ENCODE measurements at regions not wholly inside any gene's neighbourhood (a gene's known extent, or its start where the extent isn't known, plus 50 kb on each side); places are given as distances from the start of the nearest gene placed in this dataset.

- Histone ChIP-seq H3K9me3 (ENCODE audit: control insufficient read depth in 2 of 3, low read length in 3 of 3) (no peaks in the 10 kb centered on the region), H3K36me3 (ENCODE audit: control insufficient read depth in 2 of 3, insufficient read depth in 3 of 3, low read length in 3 of 3) (no peaks in the 10 kb centered on the region), H3K4me1 (ENCODE audit: control insufficient read depth in 2 of 2, insufficient read depth in 2 of 2, low read length in 2 of 2) (no peaks in the 10 kb centered on the region), H3K4me3 (ENCODE audit: low read length) (no peak overlapping the region), H3K27ac (ENCODE audit: low read depth, low read length) (no peak overlapping the region), H3K27me3 (ENCODE audit: control insufficient read depth in 2 of 2, insufficient read depth in 2 of 2, low read length in 2 of 2) (no peaks in the 10 kb centered on the region)
- peaks cover 0 to 20% (median under 1%) of the 10 kb centered on the region in 5 donors for H3K27me3 Mint-ChIP-seq
- intact Hi-C loops (cut with micrococcal nuclease): no loop called here
- no peak overlapping the region for H3K27ac Mint-ChIP-seq
- H3K36me3 Mint-ChIP-seq: peaks cover 0 to 3% (median 0%) of the 10 kb centered on the region in 5 donors
- peaks cover 0 to 7% (median 1%) of the 10 kb centered on the region in 11 donors for H3K9me3 Mint-ChIP-seq
- H3K4me1 Mint-ChIP-seq: no peaks in the 10 kb centered on the region
- no peak for ATAC-seq
- ChIA-PET CTCF (interaction anchor here (0.7 kb wide), 1 partner anchor 8 kb away, joined by 3 read pairs; no protein-coding TSS in a partner anchor), POLR2A (no interaction called here)
- H3K4me3 Mint-ChIP-seq: no peak overlapping the region
- no peak for DNase-seq
Observed at GRCh38 chr13:47299304-47299703, 402.5 kb upstream of the HTR2A start.

GRCh38 chr13:47298506-47298905, 401.7 kb upstream of the HTR2A start:
- POLR2A ChIA-PET: no interaction called here
- CTCF ChIA-PET: no interaction called here
- Histone ChIP-seq H3K4me1 (ENCODE audit: control insufficient read depth in 2 of 2, insufficient read depth in 2 of 2, low read length in 2 of 2) (no peaks in the 10 kb centered on the region), H3K4me3 (ENCODE audit: low read length) (no peak overlapping the region), H3K27me3 (ENCODE audit: control insufficient read depth in 2 of 2, insufficient read depth in 2 of 2, low read length in 2 of 2) (no peaks in the 10 kb centered on the region), H3K36me3 (ENCODE audit: control insufficient read depth in 2 of 3, insufficient read depth in 3 of 3, low read length in 3 of 3) (no peaks in the 10 kb centered on the region), H3K27ac (ENCODE audit: low read depth, low read length) (no peak overlapping the region), H3K9me3 (ENCODE audit: control insufficient read depth in 2 of 3, low read length in 3 of 3) (no peaks in the 10 kb centered on the region)
- ATAC-seq (no peak), DNase-seq (no peak)
- peaks cover 0 to 25% (median 7%) of the 10 kb centered on the region in 5 donors for H3K27me3 Mint-ChIP-seq
- H3K27ac Mint-ChIP-seq: no peak overlapping the region
- H3K36me3 Mint-ChIP-seq: peaks cover 0 to 3% (median 0%) of the 10 kb centered on the region in 5 donors
- intact Hi-C loops (cut with micrococcal nuclease): no loop called here
- H3K4me3 Mint-ChIP-seq: no peak overlapping the region
- no peaks in the 10 kb centered on the region for H3K4me1 Mint-ChIP-seq
- H3K9me3 Mint-ChIP-seq: peaks cover 0 to 7% (median 0%) of the 10 kb centered on the region in 11 donors

- ChIA-PET CTCF (no interaction called here), POLR2A (no interaction called here)
- intact Hi-C loops (cut with micrococcal nuclease): no loop called here
- H3K27ac Mint-ChIP-seq: no peak overlapping the region
- no peaks in the 10 kb centered on the region for H3K36me3 ChIP-seq (ENCODE audit: control insufficient read depth in 2 of 3, insufficient read depth in 3 of 3, low read length in 3 of 3)
- DNase-seq (no peak), ATAC-seq (no peak)
- H3K4me1 Mint-ChIP-seq: peaks cover 0 to 1% (median 0%) of the 10 kb centered on the region in 7 donors
- no peak overlapping the region for H3K4me3 Mint-ChIP-seq
- H3K36me3 Mint-ChIP-seq: no peaks in the 10 kb centered on the region
- peaks cover 0 to 23% (median 7%) of the 10 kb centered on the region in 5 donors for H3K27me3 Mint-ChIP-seq
- H3K9me3 Mint-ChIP-seq: peaks cover 0 to 4% (median 0%) of the 10 kb centered on the region in 11 donors
- H3K4me3 ChIP-seq (ENCODE audit: low read length): no peak overlapping the region
- H3K27ac ChIP-seq (ENCODE audit: low read depth, low read length): no peak overlapping the region
- no peaks in the 10 kb centered on the region for H3K4me1 ChIP-seq (ENCODE audit: control insufficient read depth in 2 of 2, insufficient read depth in 2 of 2, low read length in 2 of 2)
- no peaks in the 10 kb centered on the region for H3K27me3 ChIP-seq (ENCODE audit: control insufficient read depth in 2 of 2, insufficient read depth in 2 of 2, low read length in 2 of 2)
- no peaks in the 10 kb centered on the region for H3K9me3 ChIP-seq (ENCODE audit: control insufficient read depth in 2 of 3, low read length in 3 of 3)
Observed at GRCh38 chr13:47294691-47295090, 397.8 kb upstream of the HTR2A start.

GRCh38 chr13:47291107-47291656, 394.3 kb upstream of the HTR2A start:
- Histone ChIP-seq H3K9me3 (ENCODE audit: control insufficient read depth in 2 of 3, low read length in 3 of 3) (no peaks in the 10 kb centered on the region), H3K27ac (ENCODE audit: low read depth, low read length) (no peak overlapping the region), H3K4me3 (ENCODE audit: low read length) (no peak overlapping the region), H3K27me3 (ENCODE audit: control insufficient read depth in 2 of 2, insufficient read depth in 2 of 2, low read length in 2 of 2) (no peaks in the 10 kb centered on the region), H3K36me3 (ENCODE audit: control insufficient read depth in 2 of 3, insufficient read depth in 3 of 3, low read length in 3 of 3) (no peaks in the 10 kb centered on the region), H3K4me1 (ENCODE audit: control insufficient read depth in 2 of 2, insufficient read depth in 2 of 2, low read length in 2 of 2) (no peaks in the 10 kb centered on the region)
- ChIA-PET CTCF (interaction anchor here (0.6 kb wide), 1 partner anchor 8 kb away, joined by 3 read pairs; no protein-coding TSS in a partner anchor), POLR2A (no interaction called here)
- ATAC-seq (no peak), DNase-seq (no peak)
- Mint-ChIP-seq H3K36me3 (no peaks in the 10 kb centered on the region), H3K27me3 (peaks cover 0 to 23% (median 10%) of the 10 kb centered on the region in 5 donors), H3K4me3 (no peak overlapping the region), H3K4me1 (peaks cover 0 to 1% (median 0%) of the 10 kb centered on the region in 7 donors), H3K27ac (no peak overlapping the region), H3K9me3 (peaks cover 0 to 3% (median 0%) of the 10 kb centered on the region in 11 donors)
- intact Hi-C loops (cut with micrococcal nuclease): no loop called here

GRCh38 chr13:47289567-47289966, 392.7 kb upstream of the HTR2A start:
- POLR2A ChIA-PET: no interaction called here
- Histone ChIP-seq H3K4me3 (ENCODE audit: low read length) (no peak overlapping the region), H3K27ac (ENCODE audit: low read depth, low read length) (no peak overlapping the region), H3K27me3 (ENCODE audit: control insufficient read depth in 2 of 2, insufficient read depth in 2 of 2, low read length in 2 of 2) (no peaks in the 10 kb centered on the region), H3K36me3 (ENCODE audit: control insufficient read depth in 2 of 3, insufficient read depth in 3 of 3, low read length in 3 of 3) (no peaks in the 10 kb centered on the region), H3K9me3 (ENCODE audit: control insufficient read depth in 2 of 3, low read length in 3 of 3) (no peaks in the 10 kb centered on the region), H3K4me1 (ENCODE audit: control insufficient read depth in 2 of 2, insufficient read depth in 2 of 2, low read length in 2 of 2) (no peaks in the 10 kb centered on the region)
- CTCF ChIA-PET: interaction anchor here (0.7 kb wide), 1 partner anchor 98 kb away, joined by 4 read pairs; no protein-coding TSS in a partner anchor
- Mint-ChIP-seq H3K4me3 (no peak overlapping the region), H3K36me3 (no peaks in the 10 kb centered on the region), H3K27ac (no peak overlapping the region), H3K4me1 (peaks cover 0 to 1% (median 0%) of the 10 kb centered on the region in 7 donors), H3K9me3 (peaks cover 0 to 2% (median 0%) of the 10 kb centered on the region in 11 donors), H3K27me3 (peaks cover 0 to 14% (median 7%) of the 10 kb centered on the region in 5 donors)
- intact Hi-C loops (cut with micrococcal nuclease): no loop called here
- ATAC-seq (no peak), DNase-seq (no peak)

- no peaks in the 10 kb centered on the region for H3K36me3 ChIP-seq (ENCODE audit: control insufficient read depth in 2 of 3, insufficient read depth in 3 of 3, low read length in 3 of 3)
- Mint-ChIP-seq H3K9me3 (peaks cover 0 to 4% (median 0%) of the 10 kb centered on the region in 11 donors), H3K27ac (no peak overlapping the region), H3K36me3 (no peaks in the 10 kb centered on the region), H3K4me3 (no peak overlapping the region), H3K27me3 (peaks cover 0 to 12% (median 3%) of the 10 kb centered on the region in 5 donors), H3K4me1 (peaks cover 0 to 1% (median 0%) of the 10 kb centered on the region in 7 donors)
- DNase-seq: no peak
- ChIA-PET POLR2A (no interaction called here), CTCF (no interaction called here)
- no peak overlapping the region for H3K27ac ChIP-seq (ENCODE audit: low read depth, low read length)
- no peak overlapping the region for H3K4me3 ChIP-seq (ENCODE audit: low read length)
- no peaks in the 10 kb centered on the region for H3K4me1 ChIP-seq (ENCODE audit: control insufficient read depth in 2 of 2, insufficient read depth in 2 of 2, low read length in 2 of 2)
- ATAC-seq: no peak
- intact Hi-C loops (cut with micrococcal nuclease): no loop called here
- H3K9me3 ChIP-seq (ENCODE audit: control insufficient read depth in 2 of 3, low read length in 3 of 3): no peaks in the 10 kb centered on the region
- no peaks in the 10 kb centered on the region for H3K27me3 ChIP-seq (ENCODE audit: control insufficient read depth in 2 of 2, insufficient read depth in 2 of 2, low read length in 2 of 2)
Observed at GRCh38 chr13:47288546-47288945, 391.7 kb upstream of the HTR2A start.

- Mint-ChIP-seq H3K36me3 (no peaks in the 10 kb centered on the region), H3K4me1 (no peaks in the 10 kb centered on the region), H3K9me3 (peaks cover 0 to 4% (median 0%) of the 10 kb centered on the region in 11 donors), H3K4me3 (no peak overlapping the region), H3K27ac (no peak overlapping the region), H3K27me3 (peaks cover 0 to 5% (median 3%) of the 10 kb centered on the region in 5 donors)
- intact Hi-C loops (cut with micrococcal nuclease): no loop called here
- Histone ChIP-seq H3K4me3 (ENCODE audit: low read length) (no peak overlapping the region), H3K9me3 (ENCODE audit: control insufficient read depth in 2 of 3, low read length in 3 of 3) (no peaks in the 10 kb centered on the region), H3K36me3 (ENCODE audit: control insufficient read depth in 2 of 3, insufficient read depth in 3 of 3, low read length in 3 of 3) (no peaks in the 10 kb centered on the region), H3K27me3 (ENCODE audit: control insufficient read depth in 2 of 2, insufficient read depth in 2 of 2, low read length in 2 of 2) (no peaks in the 10 kb centered on the region), H3K4me1 (ENCODE audit: control insufficient read depth in 2 of 2, insufficient read depth in 2 of 2, low read length in 2 of 2) (no peaks in the 10 kb centered on the region), H3K27ac (ENCODE audit: low read depth, low read length) (no peak overlapping the region)
- ATAC-seq (no peak), DNase-seq (no peak)
- CTCF ChIA-PET: no interaction called here
- POLR2A ChIA-PET: no interaction called here
Observed at GRCh38 chr13:47287291-47287751, 390.5 kb upstream of the HTR2A start.

Measured in naive thymus-derived CD4-positive, alpha-beta T cell (primary cell).